ENCODE measurements at regions not wholly inside any gene's neighbourhood (a gene's known extent, or its start where the extent isn't known, plus 50 kb on each side); places are given as distances from the start of the nearest gene placed in this dataset.

DNA sequence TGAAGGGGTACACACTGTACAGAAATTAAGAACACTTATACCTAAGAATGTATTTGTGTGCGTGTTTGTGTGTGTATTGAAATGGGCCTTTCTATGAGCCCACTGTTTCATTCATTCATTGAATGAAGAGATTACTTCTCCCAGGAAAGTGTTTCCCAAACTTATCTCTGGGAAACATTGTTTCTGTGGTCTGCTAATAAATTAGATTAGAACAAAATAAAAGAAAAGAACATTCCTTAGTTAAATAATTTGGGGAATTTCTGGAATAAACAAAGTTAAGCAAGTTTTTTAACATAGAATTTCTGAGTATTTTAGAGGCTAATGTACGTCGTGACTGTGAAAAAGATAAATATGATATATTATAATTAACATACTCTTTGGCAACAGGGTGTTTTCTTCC lies 402.4 kb upstream of the CDH11 start:
- no peaks in the 10 kb centered on the region for H3K36me3 Mint-ChIP-seq (ENCODE audit: insufficient read depth in 2 of 2)
- H3K27me3 Mint-ChIP-seq (ENCODE audit: low read depth): no peaks in the 10 kb centered on the region
- no peak overlapping the region for H3K27ac Mint-ChIP-seq
- peaks cover 0 to 3% of the 10 kb centered on the region in 2 donors for H3K9me3 Mint-ChIP-seq
- no peak overlapping the region for H3K4me3 Mint-ChIP-seq
- DNase-seq (no peak), ATAC-seq (replicated peaks in 1 of 2) (no peak)
- no peaks in the 10 kb centered on the region for H3K4me1 Mint-ChIP-seq (ENCODE audit: low read depth)

DNA sequence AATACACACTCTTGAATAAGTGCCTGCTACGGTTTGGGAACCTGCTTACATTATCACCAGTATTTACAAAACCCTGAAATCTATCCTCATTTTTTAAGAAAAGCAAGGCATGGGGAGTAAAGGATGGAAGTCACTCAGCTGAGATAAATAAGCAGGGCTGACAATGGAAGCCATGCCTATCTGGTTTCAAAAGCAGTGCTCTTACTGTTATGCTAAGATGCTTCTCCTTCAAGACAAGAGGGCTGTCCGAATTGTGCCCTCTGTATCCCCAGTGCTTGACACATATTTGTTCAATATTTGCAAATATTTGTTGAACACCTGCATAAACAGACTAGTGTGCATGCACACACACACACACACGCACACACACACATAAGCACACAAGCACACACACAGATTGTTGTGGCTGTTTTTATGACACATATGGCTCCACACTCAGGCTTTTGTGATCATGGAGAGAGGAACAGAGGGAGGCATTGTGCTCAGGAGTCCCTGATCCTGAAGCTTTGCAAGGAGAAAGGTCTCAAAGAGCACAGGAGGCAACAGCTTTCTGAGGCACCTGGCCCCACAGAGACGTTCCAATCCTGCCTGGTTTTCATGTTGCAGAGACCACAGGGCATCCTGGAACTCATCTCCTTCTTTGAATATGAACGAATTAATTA lies 401.6 kb upstream of the CDH11 start:
- no peaks in the 10 kb centered on the region for H3K36me3 Mint-ChIP-seq (ENCODE audit: insufficient read depth in 2 of 2)
- H3K27me3 Mint-ChIP-seq (ENCODE audit: low read depth): no peaks in the 10 kb centered on the region
- DNase-seq (no peak), ATAC-seq (replicated peaks in 1 of 2) (no peak)
- H3K4me1 Mint-ChIP-seq (ENCODE audit: low read depth): no peaks in the 10 kb centered on the region
- no peak overlapping the region for H3K27ac Mint-ChIP-seq
- peaks cover 0 to 3% of the 10 kb centered on the region in 2 donors for H3K9me3 Mint-ChIP-seq
- H3K4me3 Mint-ChIP-seq: no peak overlapping the region

DNA sequence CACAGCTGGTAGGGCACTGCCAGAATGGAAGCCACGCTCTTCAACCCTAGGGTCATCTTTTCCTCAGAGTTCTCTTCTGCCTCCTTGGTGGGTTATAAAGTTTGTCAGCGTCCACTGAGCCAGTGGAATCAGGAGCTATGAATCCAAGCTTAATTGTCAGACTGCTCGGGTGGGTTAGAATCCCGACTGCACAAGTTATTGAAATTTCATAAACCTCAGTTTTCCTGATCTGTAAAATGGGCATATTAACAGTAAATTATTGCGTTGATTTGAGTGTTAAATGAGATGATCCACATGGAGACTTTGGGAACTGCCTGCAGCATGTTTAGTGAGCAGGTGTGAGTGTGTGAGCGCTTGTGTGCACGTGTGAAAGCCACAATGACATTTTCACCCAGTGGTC lies 400.5 kb upstream of the CDH11 start:
- no peaks in the 10 kb centered on the region for H3K36me3 Mint-ChIP-seq (ENCODE audit: insufficient read depth in 2 of 2)
- ATAC-seq (replicated peaks in 1 of 2): no peak
- H3K4me3 Mint-ChIP-seq: no peak overlapping the region
- no peak overlapping the region for H3K27ac Mint-ChIP-seq
- peaks cover 0 to 3% of the 10 kb centered on the region in 2 donors for H3K9me3 Mint-ChIP-seq
- no peaks in the 10 kb centered on the region for H3K4me1 Mint-ChIP-seq (ENCODE audit: low read depth)
- no peak for DNase-seq
- no peaks in the 10 kb centered on the region for H3K27me3 Mint-ChIP-seq (ENCODE audit: low read depth)

DNA sequence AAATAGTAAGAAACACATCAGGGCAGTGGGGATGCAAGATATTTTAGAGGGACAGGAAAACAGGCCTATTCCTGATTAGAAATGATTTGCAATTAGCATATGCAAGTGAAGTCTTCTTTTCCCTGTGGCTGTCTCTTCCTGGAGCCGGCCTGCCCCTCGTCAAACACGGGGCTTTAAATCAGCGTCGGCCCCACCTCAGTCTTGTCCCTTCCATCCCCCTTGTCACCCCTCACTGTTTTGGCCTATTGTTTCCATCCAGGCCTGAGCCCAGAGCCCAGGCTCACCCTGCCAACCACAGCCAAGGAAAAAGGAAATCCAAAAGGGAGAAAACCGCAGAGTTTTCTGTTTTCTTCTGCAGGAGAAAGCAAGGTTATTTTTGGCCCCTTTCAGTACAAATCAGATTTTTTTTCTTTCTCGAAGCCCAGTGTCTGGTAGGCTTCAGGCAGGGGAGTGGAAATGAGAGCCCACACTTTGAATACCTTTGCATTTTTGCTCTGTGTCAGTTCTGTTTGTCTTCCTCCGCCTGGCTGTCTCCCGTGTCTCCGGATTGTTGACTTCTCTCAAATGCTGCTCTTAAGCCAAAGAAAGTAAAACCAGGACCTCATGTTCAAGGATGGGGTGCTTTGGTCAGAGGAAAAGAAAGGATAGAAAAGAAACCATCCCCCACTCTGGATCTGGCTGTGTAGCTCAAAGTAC lies 399.9 kb upstream of the CDH11 start:
- no peaks in the 10 kb centered on the region for H3K36me3 Mint-ChIP-seq (ENCODE audit: insufficient read depth in 2 of 2)
- H3K4me1 Mint-ChIP-seq (ENCODE audit: low read depth): no peaks in the 10 kb centered on the region
- no peaks in the 10 kb centered on the region for H3K27me3 Mint-ChIP-seq (ENCODE audit: low read depth)
- ATAC-seq (replicated peaks in 1 of 2) (no peak), DNase-seq (no peak)
- no peak overlapping the region for H3K27ac Mint-ChIP-seq
- H3K4me3 Mint-ChIP-seq: no peak overlapping the region
- H3K9me3 Mint-ChIP-seq: peaks cover 0 to 3% of the 10 kb centered on the region in 2 donors

DNA sequence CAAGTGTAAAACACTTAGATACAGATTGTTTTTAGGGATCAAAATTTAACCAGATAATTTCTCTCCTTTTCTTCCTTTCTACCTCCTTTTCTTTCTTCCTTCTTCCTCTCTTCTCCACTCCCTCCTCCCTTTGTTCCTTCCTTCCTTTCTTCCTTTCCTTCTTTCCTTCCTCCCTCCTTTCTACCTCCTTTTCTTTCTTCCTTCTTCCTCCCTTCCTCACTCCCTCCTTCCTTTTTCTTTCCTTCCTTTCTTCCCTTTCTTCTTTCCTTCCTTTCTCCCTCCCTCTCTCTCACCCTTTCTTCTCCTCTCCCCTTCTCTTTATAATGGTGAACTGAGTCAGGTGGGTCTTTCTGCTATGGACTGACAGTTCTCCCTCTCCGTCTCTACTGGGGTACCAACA lies 397.5 kb upstream of the CDH11 start:
- H3K4me3 Mint-ChIP-seq: no peak overlapping the region
- peaks cover 0 to 5% of the 10 kb centered on the region in 2 donors for H3K9me3 Mint-ChIP-seq
- H3K4me1 Mint-ChIP-seq (ENCODE audit: low read depth): no peaks in the 10 kb centered on the region
- no peaks in the 10 kb centered on the region for H3K27me3 Mint-ChIP-seq (ENCODE audit: low read depth)
- H3K36me3 Mint-ChIP-seq (ENCODE audit: insufficient read depth in 2 of 2): peaks cover 0 to 1% of the 10 kb centered on the region in 2 donors
- H3K27ac Mint-ChIP-seq: no peak overlapping the region
- no peak for DNase-seq
- ATAC-seq (replicated peaks in 1 of 2): no peak

DNA sequence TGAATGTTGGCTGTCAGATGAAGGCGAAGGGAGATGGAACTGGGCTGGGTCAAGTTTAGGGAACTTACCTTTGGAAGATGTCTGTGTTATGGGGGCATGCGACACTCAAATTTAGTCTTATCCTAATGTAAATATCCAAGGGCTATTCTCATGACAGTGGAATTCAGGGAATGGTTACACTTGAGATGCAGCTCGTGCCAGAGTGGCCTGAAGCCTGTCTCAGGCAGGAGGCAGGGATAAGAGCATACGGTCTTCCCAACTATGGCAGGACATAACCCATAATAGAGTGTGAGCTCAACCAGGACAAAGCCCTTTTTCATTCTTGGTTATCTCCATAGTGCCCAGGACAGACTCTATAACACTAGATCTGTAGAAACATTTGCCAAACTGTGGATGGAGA lies 393.3 kb upstream of the CDH11 start:
- no peak for ATAC-seq (replicated peaks in 1 of 2)
- Mint-ChIP-seq H3K4me3 (no peak overlapping the region), H3K27me3 (ENCODE audit: low read depth) (no peaks in the 10 kb centered on the region)

DNA sequence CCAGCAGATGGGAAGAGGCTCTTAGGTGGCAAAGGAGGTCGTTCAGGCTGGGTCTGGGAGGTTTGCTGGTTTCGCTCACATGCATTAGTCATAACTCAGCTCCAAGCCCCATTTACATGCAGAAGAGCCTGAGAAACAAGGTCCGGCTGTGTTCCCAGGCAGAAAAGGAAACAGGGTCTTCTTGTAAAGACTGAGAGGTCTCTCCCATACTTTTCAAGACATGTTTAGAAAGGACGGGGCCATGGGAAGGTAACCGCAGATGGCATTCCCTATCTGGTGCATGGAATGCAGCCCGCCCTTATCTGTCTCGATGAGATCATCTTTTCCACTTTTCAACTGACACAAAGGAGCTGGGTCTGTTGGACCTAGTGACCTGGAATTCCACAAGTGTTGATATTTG lies 389.0 kb upstream of the CDH11 start:
- Mint-ChIP-seq H3K4me1 (ENCODE audit: low read depth) (no peaks in the 10 kb centered on the region), H3K27me3 (ENCODE audit: low read depth) (no peaks in the 10 kb centered on the region), H3K27ac (no peak overlapping the region), H3K36me3 (ENCODE audit: insufficient read depth in 2 of 2) (peaks cover 0 to 1% of the 10 kb centered on the region in 2 donors), H3K9me3 (peaks cover 5 to 11% of the 10 kb centered on the region in 2 donors), H3K4me3 (no peak overlapping the region)
- DNase-seq (no peak), ATAC-seq (replicated peaks in 1 of 2) (no peak)

More for the DNA sequence above, 393.3 kb upstream of the CDH11 start:
- H3K27ac Mint-ChIP-seq: no peak overlapping the region
- peaks cover 0 to 1% of the 10 kb centered on the region in 2 donors for H3K36me3 Mint-ChIP-seq (ENCODE audit: insufficient read depth in 2 of 2)
- H3K4me1 Mint-ChIP-seq (ENCODE audit: low read depth): no peaks in the 10 kb centered on the region
- H3K9me3 Mint-ChIP-seq: peaks cover 0 to 5% of the 10 kb centered on the region in 2 donors
- no peak for DNase-seq

DNA sequence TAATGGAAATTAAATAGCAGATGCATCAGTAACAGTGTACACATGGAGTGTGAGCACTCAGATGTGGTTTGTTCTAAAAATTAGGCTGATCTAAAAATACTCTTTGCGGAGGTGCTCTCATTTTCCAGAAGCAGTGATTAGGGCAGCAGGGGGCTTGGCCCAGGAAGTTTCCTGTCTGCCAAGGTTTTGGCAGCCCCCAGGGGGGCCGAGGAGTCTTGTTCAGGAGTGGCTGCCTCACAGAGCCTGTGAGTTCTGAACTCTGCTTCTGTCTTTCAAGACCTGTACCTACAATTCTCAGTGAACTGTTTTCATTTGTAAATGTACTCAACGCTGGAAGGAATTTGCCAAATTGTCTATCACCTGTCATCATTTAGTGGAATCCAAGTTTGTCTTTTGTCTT lies 388.4 kb upstream of the CDH11 start:
- H3K27me3 Mint-ChIP-seq (ENCODE audit: low read depth): no peaks in the 10 kb centered on the region
- no peak for ATAC-seq (replicated peaks in 1 of 2)
- DNase-seq: no peak
- H3K27ac Mint-ChIP-seq: no peak overlapping the region
- H3K4me1 Mint-ChIP-seq (ENCODE audit: low read depth): no peaks in the 10 kb centered on the region
- H3K36me3 Mint-ChIP-seq (ENCODE audit: insufficient read depth in 2 of 2): peaks cover 0 to 1% of the 10 kb centered on the region in 2 donors
- H3K4me3 Mint-ChIP-seq: no peak overlapping the region
- H3K9me3 Mint-ChIP-seq: peaks cover 5 to 11% of the 10 kb centered on the region in 2 donors

DNA sequence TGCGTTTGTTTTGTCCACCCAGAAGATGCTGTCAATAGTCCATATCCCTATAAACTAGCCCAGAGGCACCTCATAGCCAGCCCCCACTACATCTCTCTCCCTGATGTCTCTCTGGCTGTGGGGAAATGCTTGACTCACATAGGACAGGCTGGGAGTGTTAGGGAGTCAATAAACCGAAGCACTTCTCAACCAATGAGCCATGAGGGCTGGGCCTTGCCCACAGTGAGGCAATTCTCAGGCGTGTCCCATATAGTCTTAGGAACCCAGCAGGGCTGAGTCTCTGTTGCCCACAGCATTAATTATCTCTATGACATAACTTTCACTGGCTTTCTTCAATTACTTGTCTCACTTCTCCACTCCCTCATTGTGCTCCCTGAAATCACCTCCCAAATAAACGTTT lies 387.3 kb upstream of the CDH11 start:
- no peak for ATAC-seq (replicated peaks in 1 of 2)
- Mint-ChIP-seq H3K4me3 (no peak overlapping the region), H3K27ac (no peak overlapping the region), H3K4me1 (ENCODE audit: low read depth) (no peaks in the 10 kb centered on the region), H3K9me3 (peaks cover 5 to 9% of the 10 kb centered on the region in 2 donors), H3K36me3 (ENCODE audit: insufficient read depth in 2 of 2) (no peaks in the 10 kb centered on the region), H3K27me3 (ENCODE audit: low read depth) (no peaks in the 10 kb centered on the region)
- DNase-seq: no peak

DNA sequence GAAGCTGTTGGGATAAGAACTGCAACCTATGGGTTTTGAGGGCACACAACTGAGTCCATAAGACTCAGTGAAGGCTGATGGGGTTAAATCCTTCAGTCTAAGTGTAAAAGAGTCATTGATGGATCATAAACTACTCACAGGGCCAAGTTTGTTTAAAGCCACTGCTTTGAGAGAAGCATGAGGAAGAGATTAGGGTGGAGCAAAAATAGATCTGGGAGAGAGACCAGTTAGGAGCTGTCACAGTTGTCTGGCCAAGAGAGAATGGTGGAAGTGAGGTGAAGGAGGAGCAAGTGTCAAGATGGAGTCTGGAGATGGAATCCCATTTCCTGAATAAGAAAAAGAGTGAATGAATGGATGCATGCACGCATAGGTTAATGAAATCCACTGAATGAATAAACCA lies 379.1 kb upstream of the CDH11 start:
- H3K36me3 Mint-ChIP-seq (ENCODE audit: insufficient read depth in 2 of 2): no peaks in the 10 kb centered on the region
- ATAC-seq (replicated peaks in 1 of 2) (no peak), DNase-seq (no peak)
- no peaks in the 10 kb centered on the region for H3K4me1 Mint-ChIP-seq (ENCODE audit: low read depth)
- H3K4me3 Mint-ChIP-seq: no peak overlapping the region
- peaks cover 10 to 14% of the 10 kb centered on the region in 2 donors for H3K9me3 Mint-ChIP-seq
- no peaks in the 10 kb centered on the region for H3K27me3 Mint-ChIP-seq (ENCODE audit: low read depth)
- H3K27ac Mint-ChIP-seq: no peak overlapping the region

DNA sequence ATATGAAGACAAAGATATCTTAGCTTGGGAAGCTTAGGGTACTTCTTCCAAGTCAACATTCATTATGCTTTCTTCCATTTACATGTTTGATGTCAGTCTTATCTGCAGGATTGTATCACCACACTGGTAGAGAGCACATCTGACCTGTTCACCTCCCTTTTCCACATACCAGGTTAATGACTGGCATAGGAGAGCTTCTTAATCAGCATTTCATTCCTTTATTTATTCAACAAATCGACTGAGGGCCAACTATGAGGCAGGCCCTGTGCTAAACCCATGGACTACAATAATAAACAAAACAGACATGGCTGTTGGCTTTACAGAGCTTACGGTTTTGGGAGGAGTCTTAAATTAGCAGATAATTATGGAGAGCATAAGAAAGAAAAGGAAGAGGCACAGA lies 378.1 kb upstream of the CDH11 start:
- Mint-ChIP-seq H3K4me1 (ENCODE audit: low read depth) (no peaks in the 10 kb centered on the region), H3K27me3 (ENCODE audit: low read depth) (no peaks in the 10 kb centered on the region), H3K36me3 (ENCODE audit: insufficient read depth in 2 of 2) (no peaks in the 10 kb centered on the region), H3K4me3 (no peak overlapping the region), H3K9me3 (peaks cover 10 to 14% of the 10 kb centered on the region in 2 donors), H3K27ac (no peak overlapping the region)
- ATAC-seq (replicated peaks in 1 of 2) (no peak), DNase-seq (no peak)

DNA sequence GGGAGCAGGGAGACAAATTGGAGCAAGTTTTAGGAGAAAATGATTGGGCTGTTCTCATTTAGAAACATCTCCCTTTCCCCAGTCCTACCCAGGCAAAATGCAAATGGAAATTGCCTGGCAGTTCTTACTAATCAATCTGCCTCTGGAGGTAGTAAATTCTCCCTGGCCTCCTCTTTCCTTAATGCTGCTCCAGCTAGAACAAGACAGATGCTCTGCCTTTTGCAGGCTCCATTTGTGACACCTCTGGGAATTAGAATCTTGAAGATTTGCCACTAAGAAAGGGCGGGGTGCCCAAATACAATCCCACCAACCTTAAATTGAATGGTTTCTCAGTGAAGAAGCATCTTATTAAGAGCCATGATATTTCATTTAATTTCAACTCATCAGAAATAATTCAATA lies 377.7 kb upstream of the CDH11 start:
- ATAC-seq (replicated peaks in 1 of 2) (no peak), DNase-seq (no peak)
- Mint-ChIP-seq H3K27me3 (ENCODE audit: low read depth) (no peaks in the 10 kb centered on the region), H3K36me3 (ENCODE audit: insufficient read depth in 2 of 2) (no peaks in the 10 kb centered on the region), H3K27ac (no peak overlapping the region), H3K4me1 (ENCODE audit: low read depth) (no peaks in the 10 kb centered on the region), H3K9me3 (peaks cover 10 to 14% of the 10 kb centered on the region in 2 donors), H3K4me3 (no peak overlapping the region)

DNA sequence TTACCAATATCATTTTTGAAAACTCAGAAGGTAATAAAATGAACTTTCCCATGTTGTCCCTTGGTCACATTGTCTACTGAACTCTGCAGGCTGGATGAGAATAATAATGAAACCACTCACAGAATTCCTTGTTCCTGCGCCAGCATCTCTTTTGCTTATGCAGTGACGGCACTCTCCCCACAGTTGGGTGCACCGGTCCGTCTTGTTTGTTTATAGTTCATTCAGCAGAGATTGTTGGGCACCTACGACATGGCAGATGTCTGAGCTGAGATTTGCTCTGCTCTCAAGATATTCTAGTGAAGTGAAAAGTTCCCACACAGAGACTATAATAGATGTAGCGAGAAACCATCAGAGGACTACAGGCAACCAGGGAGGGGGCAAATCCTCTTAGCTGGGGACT lies 375.7 kb upstream of the CDH11 start:
- no peaks in the 10 kb centered on the region for H3K4me1 Mint-ChIP-seq (ENCODE audit: low read depth)
- no peak overlapping the region for H3K4me3 Mint-ChIP-seq
- no peaks in the 10 kb centered on the region for H3K36me3 Mint-ChIP-seq (ENCODE audit: insufficient read depth in 2 of 2)
- DNase-seq: no peak
- ATAC-seq (replicated peaks in 1 of 2): no peak
- no peak overlapping the region for H3K27ac Mint-ChIP-seq
- H3K9me3 Mint-ChIP-seq: peaks cover 7 to 17% of the 10 kb centered on the region in 2 donors
- no peaks in the 10 kb centered on the region for H3K27me3 Mint-ChIP-seq (ENCODE audit: low read depth)

DNA sequence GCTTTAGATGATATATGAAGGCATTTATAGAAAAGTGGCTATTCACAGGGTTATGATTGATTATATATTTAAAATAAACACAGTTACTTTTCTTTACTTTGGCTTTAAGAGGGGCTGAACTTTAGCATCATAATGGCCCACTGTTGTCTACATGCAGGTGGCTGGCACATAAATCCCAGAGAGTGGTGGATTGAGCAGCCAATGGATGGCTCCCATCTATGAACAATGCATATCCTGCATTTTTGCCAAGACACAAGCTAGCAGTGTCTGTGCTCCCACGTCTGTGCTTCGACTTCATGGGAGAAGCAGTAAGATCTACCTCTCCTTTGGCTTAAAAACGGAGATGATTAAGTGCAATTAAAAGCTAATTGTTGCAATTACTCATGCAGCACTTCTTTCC lies 373.2 kb upstream of the CDH11 start:
- H3K9me3 Mint-ChIP-seq: peaks cover 6 to 8% of the 10 kb centered on the region in 2 donors
- no peaks in the 10 kb centered on the region for H3K4me1 Mint-ChIP-seq (ENCODE audit: low read depth)
- no peak for DNase-seq
- H3K4me3 Mint-ChIP-seq: no peak overlapping the region
- no peak for ATAC-seq (replicated peaks in 1 of 2)
- H3K27ac Mint-ChIP-seq: no peak overlapping the region
- H3K27me3 Mint-ChIP-seq (ENCODE audit: low read depth): no peaks in the 10 kb centered on the region
- H3K36me3 Mint-ChIP-seq (ENCODE audit: insufficient read depth in 2 of 2): no peaks in the 10 kb centered on the region
